ENCODE measurements at regions not wholly inside any gene's neighbourhood (a gene's known extent, or its start where the extent isn't known, plus 50 kb on each side); places are given as distances from the start of the nearest gene placed in this dataset.

DNA sequence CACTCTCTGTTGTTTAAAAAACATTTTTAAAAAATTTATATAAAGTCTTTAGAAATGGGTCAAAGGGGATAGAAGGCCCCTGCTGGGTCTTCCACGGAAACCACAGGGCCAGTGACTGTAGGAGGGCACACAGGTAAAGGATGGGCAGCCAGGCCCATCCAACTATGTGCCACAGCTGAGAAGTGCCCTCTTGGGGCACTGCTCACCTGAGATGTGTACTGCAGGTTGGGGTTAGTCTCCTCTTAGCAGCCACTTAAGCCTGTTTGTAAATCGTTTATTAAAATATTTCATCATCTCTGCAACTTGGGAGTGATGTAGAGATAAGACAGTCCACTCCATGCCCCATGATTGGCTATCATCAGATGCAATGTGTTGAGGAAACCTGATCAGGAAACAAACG, 222.4 kb downstream of the DIRAS2 start:
- H3K9me3 ChIP-seq (ENCODE audit: insufficient read depth, low read length), result no peaks in the 10 kb centered on the region
- H3K4me2 ChIP-seq (ENCODE audit: low read depth, low read length, poor library complexity, severe bottlenecking), result no peak overlapping the region
- no peaks in the 10 kb centered on the region for H4K20me1 ChIP-seq (ENCODE audit: low read depth, low read length)
- H3F3A ChIP-seq (ENCODE audit: insufficient read depth), result no peaks in the 10 kb centered on the region
- H3K4me3 ChIP-seq (ENCODE audit: insufficient read depth, low read length, poor library complexity, severe bottlenecking), result no peak overlapping the region
- no peak overlapping the region for H3K9ac ChIP-seq (ENCODE audit: low read length)
- no peak for TF ChIP-seq EZH2phosphoT487 (conservative IDR thresholded peaks at IDR 0.05; ENCODE audit: low read length)
- TF ChIP-seq, protein P1, sequence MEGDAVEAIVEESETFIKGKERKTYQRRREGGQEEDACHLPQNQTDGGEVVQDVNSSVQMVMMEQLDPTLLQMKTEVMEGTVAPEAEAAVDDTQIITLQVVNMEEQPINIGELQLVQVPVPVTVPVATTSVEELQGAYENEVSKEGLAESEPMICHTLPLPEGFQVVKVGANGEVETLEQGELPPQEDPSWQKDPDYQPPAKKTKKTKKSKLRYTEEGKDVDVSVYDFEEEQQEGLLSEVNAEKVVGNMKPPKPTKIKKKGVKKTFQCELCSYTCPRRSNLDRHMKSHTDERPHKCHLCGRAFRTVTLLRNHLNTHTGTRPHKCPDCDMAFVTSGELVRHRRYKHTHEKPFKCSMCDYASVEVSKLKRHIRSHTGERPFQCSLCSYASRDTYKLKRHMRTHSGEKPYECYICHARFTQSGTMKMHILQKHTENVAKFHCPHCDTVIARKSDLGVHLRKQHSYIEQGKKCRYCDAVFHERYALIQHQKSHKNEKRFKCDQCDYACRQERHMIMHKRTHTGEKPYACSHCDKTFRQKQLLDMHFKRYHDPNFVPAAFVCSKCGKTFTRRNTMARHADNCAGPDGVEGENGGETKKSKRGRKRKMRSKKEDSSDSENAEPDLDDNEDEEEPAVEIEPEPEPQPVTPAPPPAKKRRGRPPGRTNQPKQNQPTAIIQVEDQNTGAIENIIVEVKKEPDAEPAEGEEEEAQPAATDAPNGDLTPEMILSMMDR (IDR thresholded peaks at IDR 0.05; ENCODE audit: insufficient read depth, low read length, poor library complexity, severe bottlenecking), result no peak
- no peaks in the 10 kb centered on the region for H3K9me2 ChIP-seq (replicated peaks; ENCODE audit: insufficient read depth, low read length)
- no peaks in the 10 kb centered on the region for H3K27me3 ChIP-seq (ENCODE audit: low read length)
- H3K27ac ChIP-seq (ENCODE audit: low read depth, low read length), result no peak overlapping the region
- no peak overlapping the region for H2AFZ ChIP-seq (ENCODE audit: low read depth, low read length, severe bottlenecking)
- no peaks in the 10 kb centered on the region for H3K79me2 ChIP-seq (ENCODE audit: insufficient read depth, low read length)
- H3K36me3 ChIP-seq (ENCODE audit: low read length), result no peaks in the 10 kb centered on the region

- Histone ChIP-seq H3K27me3 (ENCODE audit: low read length) (no peaks in the 10 kb centered on the region), H3K9ac (ENCODE audit: low read length) (no peak overlapping the region), H3K4me2 (ENCODE audit: low read depth, low read length, poor library complexity, severe bottlenecking) (no peak overlapping the region), H3K27ac (ENCODE audit: low read depth, low read length) (no peak overlapping the region), H3K9me2 (replicated peaks; ENCODE audit: insufficient read depth, low read length) (no peaks in the 10 kb centered on the region), H3K4me3 (ENCODE audit: insufficient read depth, low read length, poor library complexity, severe bottlenecking) (no peak overlapping the region), H3K36me3 (ENCODE audit: low read length) (no peaks in the 10 kb centered on the region), H4K20me1 (ENCODE audit: low read depth, low read length) (no peaks in the 10 kb centered on the region), H3K9me3 (ENCODE audit: insufficient read depth, low read length) (no peaks in the 10 kb centered on the region), H3K79me2 (ENCODE audit: insufficient read depth, low read length) (no peaks in the 10 kb centered on the region), H3F3A (ENCODE audit: insufficient read depth) (no peaks in the 10 kb centered on the region), H2AFZ (ENCODE audit: low read depth, low read length, severe bottlenecking) (no peak overlapping the region)
- TF ChIP-seq EZH2phosphoT487 (conservative IDR thresholded peaks at IDR 0.05; ENCODE audit: low read length), result no peak
- TF ChIP-seq, protein P1 (IDR thresholded peaks at IDR 0.05; ENCODE audit: insufficient read depth, low read length, poor library complexity, severe bottlenecking), result no peak
Observed at GRCh38 chr9:90420768-90421513, 221.7 kb downstream of the DIRAS2 start.

- no peaks in the 10 kb centered on the region for H3K9me3 ChIP-seq (ENCODE audit: insufficient read depth, low read length)
- H3F3A ChIP-seq (ENCODE audit: insufficient read depth), result no peaks in the 10 kb centered on the region
- no peaks in the 10 kb centered on the region for H3K79me2 ChIP-seq (ENCODE audit: insufficient read depth, low read length)
- no peaks in the 10 kb centered on the region for H3K36me3 ChIP-seq (ENCODE audit: low read length)
- TF ChIP-seq, protein P1 (IDR thresholded peaks at IDR 0.05; ENCODE audit: insufficient read depth, low read length, poor library complexity, severe bottlenecking), result no peak
- no peak for TF ChIP-seq EZH2phosphoT487 (conservative IDR thresholded peaks at IDR 0.05; ENCODE audit: low read length)
- H3K4me3 ChIP-seq (ENCODE audit: insufficient read depth, low read length, poor library complexity, severe bottlenecking), result no peak overlapping the region
- H3K9me2 ChIP-seq (replicated peaks; ENCODE audit: insufficient read depth, low read length), result no peaks in the 10 kb centered on the region
- H3K9ac ChIP-seq (ENCODE audit: low read length), result no peak overlapping the region
- H3K27ac ChIP-seq (ENCODE audit: low read depth, low read length), result no peak overlapping the region
- no peaks in the 10 kb centered on the region for H3K27me3 ChIP-seq (ENCODE audit: low read length)
- no peak overlapping the region for H3K4me2 ChIP-seq (ENCODE audit: low read depth, low read length, poor library complexity, severe bottlenecking)
- H4K20me1 ChIP-seq (ENCODE audit: low read depth, low read length), result no peaks in the 10 kb centered on the region
- H2AFZ ChIP-seq (ENCODE audit: low read depth, low read length, severe bottlenecking), result no peak overlapping the region
Observed at GRCh38 chr9:90421786-90422185, 220.8 kb downstream of the DIRAS2 start.

Measured in SU-DHL-6 (cell line).